ENCODE measurements at regions not wholly inside any gene's neighbourhood (a gene's known extent, or its start where the extent isn't known, plus 50 kb on each side); places are given as distances from the start of the nearest gene placed in this dataset.

DNA sequence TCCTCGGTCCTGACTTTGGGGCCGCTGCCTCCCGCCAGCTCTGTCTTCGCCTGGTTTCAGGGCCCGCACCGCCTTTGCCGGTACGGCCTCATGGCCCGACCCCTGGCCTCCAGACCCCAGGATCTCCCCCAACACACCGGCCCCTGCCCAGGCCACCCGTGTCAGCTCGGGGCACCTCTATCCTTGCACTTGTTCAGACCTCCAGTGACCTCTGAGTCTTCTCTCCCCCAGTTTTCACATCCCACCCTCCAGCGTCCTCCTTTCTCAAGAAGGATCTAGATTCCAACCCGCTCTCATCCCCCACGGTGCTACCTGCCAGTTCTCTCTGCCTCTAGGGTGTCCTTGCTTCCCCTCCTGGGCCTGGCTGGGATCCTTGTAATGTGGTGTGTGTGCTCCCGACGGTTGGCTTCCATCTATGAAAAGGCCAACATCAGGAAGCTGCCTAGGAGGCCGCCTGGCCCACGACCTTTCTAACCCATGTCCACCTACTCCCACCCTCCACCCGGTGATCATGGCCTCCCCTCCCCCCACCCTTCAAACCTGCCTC is 61.1 kb downstream of the SPATA31C2 start:
- Histone ChIP-seq H2AFZ (ENCODE audit: low read length) (peak overlapping the region; percentile 76; the same call in 1 of the 2 replicates), H4K20me1 (ENCODE audit: low read length) (no peaks in the 10 kb centered on the region), H3K9ac (ENCODE audit: low read length) (no peak overlapping the region), H3K27ac (ENCODE audit: low read length) (no peak overlapping the region), H3K4me1 (ENCODE audit: insufficient read depth, low read length) (peaks cover 23% of the 10 kb centered on the region; the same call in 1 of the 2 replicates), H3K9me2 (replicated peaks; ENCODE audit: low read length) (no peaks in the 10 kb centered on the region), H3K36me3 (ENCODE audit: low read depth, low read length) (no peaks in the 10 kb centered on the region), H3K4me2 (ENCODE audit: low read length) (peak overlapping the region; percentile 92), H3K9me3 (ENCODE audit: low read length) (no peaks in the 10 kb centered on the region), H3K27me3 (ENCODE audit: low read length) (no peaks in the 10 kb centered on the region), H3F3A (ENCODE audit: low read length, unreplicated experiment) (no peaks in the 10 kb centered on the region), H3K4me3 (ENCODE audit: low read length) (peak overlapping the region; percentile 73; the same call in 1 of the 2 replicates), H3K79me2 (ENCODE audit: low read length) (no peaks in the 10 kb centered on the region)
- no TSS peak for BruUV-seq (replicated peaks)
- no peak for DNase-seq
- TF ChIP-seq EZH2 (IDR thresholded peaks at IDR 0.05; ENCODE audit: low read length, unreplicated experiment) (no peak), EZH2phosphoT487 (IDR thresholded peaks at IDR 0.05; ENCODE audit: borderline replicate concordance, low read length) (no peak)
- TF ChIP-seq, protein P1, sequence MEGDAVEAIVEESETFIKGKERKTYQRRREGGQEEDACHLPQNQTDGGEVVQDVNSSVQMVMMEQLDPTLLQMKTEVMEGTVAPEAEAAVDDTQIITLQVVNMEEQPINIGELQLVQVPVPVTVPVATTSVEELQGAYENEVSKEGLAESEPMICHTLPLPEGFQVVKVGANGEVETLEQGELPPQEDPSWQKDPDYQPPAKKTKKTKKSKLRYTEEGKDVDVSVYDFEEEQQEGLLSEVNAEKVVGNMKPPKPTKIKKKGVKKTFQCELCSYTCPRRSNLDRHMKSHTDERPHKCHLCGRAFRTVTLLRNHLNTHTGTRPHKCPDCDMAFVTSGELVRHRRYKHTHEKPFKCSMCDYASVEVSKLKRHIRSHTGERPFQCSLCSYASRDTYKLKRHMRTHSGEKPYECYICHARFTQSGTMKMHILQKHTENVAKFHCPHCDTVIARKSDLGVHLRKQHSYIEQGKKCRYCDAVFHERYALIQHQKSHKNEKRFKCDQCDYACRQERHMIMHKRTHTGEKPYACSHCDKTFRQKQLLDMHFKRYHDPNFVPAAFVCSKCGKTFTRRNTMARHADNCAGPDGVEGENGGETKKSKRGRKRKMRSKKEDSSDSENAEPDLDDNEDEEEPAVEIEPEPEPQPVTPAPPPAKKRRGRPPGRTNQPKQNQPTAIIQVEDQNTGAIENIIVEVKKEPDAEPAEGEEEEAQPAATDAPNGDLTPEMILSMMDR (conservative IDR thresholded peaks at IDR 0.05; ENCODE audit: low read depth, low read length), result no peak
- intact Hi-C loops (cut with micrococcal nuclease), result no loop called here
- ChIA-PET POLR2A (ENCODE audit: unreplicated experiment) (interaction anchor here (0.6 kb wide), 1 partner anchor 793 kb away, joined by 20 read pairs; no protein-coding TSS in a partner anchor), CTCF (interaction anchor here (0.5 to 0.8 kb wide), 3 partner anchors 9 to 1078 kb away, joined by 3 to 4 read pairs (median 3); no protein-coding TSS in a partner anchor)
- no peak for ATAC-seq

DNA sequence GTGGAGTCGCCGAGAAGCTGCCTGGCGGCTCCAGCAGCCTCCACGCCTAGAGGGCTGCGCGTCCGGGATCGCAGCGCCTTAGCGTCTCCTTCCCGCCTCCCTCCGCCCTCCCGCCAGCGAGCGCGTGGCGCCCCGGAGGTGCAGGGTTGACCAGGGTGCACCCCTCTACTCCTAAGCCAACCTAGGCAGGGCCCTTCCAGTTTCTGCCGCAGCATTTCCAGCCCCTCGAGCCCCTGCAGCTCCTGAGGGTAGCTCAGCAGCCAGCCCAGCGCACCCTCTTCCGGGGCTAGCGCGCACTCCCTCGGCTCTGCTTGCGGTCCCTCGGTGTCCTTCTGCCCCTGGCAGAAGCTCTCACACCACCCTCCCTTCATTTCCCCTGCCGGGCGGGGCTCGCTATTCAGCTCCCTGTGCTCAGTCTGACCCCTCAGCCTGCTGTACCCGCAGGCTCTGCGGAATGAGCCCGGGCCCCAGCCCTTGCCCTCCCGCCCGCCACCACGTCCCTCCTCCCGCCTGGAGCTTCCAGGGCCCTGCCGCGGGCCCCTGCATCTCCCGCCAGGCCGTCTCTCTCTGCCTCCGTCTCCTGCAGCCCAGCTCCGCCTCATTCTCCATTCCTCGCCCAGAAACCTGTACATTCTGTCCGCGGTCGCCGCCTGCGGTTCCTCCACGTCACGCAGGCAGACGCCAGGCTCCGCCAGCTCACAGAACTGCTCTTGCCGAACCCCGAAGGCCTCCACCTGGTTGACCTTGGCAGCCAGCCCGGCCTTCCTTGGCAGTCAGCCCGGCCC is 61.8 kb downstream of the SPATA31C2 start:
- TF ChIP-seq, protein P1 (conservative IDR thresholded peaks at IDR 0.05; ENCODE audit: low read depth, low read length), result no peak
- no peak for TF ChIP-seq EZH2 (IDR thresholded peaks at IDR 0.05; ENCODE audit: low read length, unreplicated experiment)
- no peak for TF ChIP-seq EZH2phosphoT487 (IDR thresholded peaks at IDR 0.05; ENCODE audit: borderline replicate concordance, low read length)
- no peaks in the 10 kb centered on the region for H3K27me3 ChIP-seq (ENCODE audit: low read length)
- BruUV-seq (replicated peaks), result no TSS peak
- POLR2A ChIA-PET (ENCODE audit: unreplicated experiment), result interaction anchor here (0.6 kb wide), 1 partner anchor 794 kb away, joined by 20 read pairs; no protein-coding TSS in a partner anchor
- peak overlapping the region; percentile 73 for H3K4me3 ChIP-seq (ENCODE audit: low read length)
- no peaks in the 10 kb centered on the region for H3K36me3 ChIP-seq (ENCODE audit: low read depth, low read length)
- peak overlapping the region; percentile 70 for H3K27ac ChIP-seq (ENCODE audit: low read length)
- peak overlapping the region; percentile 76 for H2AFZ ChIP-seq (ENCODE audit: low read length)
- CTCF ChIA-PET, result interaction anchor here (0.5 to 0.8 kb wide), 4 partner anchors 9 to 1078 kb away, joined by 3 to 10 read pairs (median 4); no protein-coding TSS in a partner anchor
- peak; percentile 84 for ATAC-seq
- H3K9me3 ChIP-seq (ENCODE audit: low read length), result no peaks in the 10 kb centered on the region
- peak overlapping the region; percentile 92 for H3K4me2 ChIP-seq (ENCODE audit: low read length)
- intact Hi-C loops (cut with micrococcal nuclease), result no loop called here
- H3K4me1 ChIP-seq (ENCODE audit: insufficient read depth, low read length), result peaks cover 23% of the 10 kb centered on the region; the same call in 1 of the 2 replicates
- H4K20me1 ChIP-seq (ENCODE audit: low read length), result no peaks in the 10 kb centered on the region
- peak overlapping the region; percentile 52 for H3K9ac ChIP-seq (ENCODE audit: low read length)
- no peaks in the 10 kb centered on the region for H3F3A ChIP-seq (ENCODE audit: low read length, unreplicated experiment)
- no peaks in the 10 kb centered on the region for H3K9me2 ChIP-seq (replicated peaks; ENCODE audit: low read length)
- DNase-seq, result peak; percentile 81
- no peaks in the 10 kb centered on the region for H3K79me2 ChIP-seq (ENCODE audit: low read length)

Measured in PC-3 (cell line).